ENCODE measurements at regions not wholly inside any gene's neighbourhood (a gene's known extent, or its start where the extent isn't known, plus 50 kb on each side); places are given as distances from the start of the nearest gene placed in this dataset.

- H3K4me3 Mint-ChIP-seq = no peak overlapping the region
These were observed 341.4 kb downstream of the BMP4 start for GRCh38 chr14:53615252-53615651.

More at GRCh38 chr14:53615252-53615651, 341.4 kb downstream of the BMP4 start:
- no peak overlapping the region for H2AFZ ChIP-seq (ENCODE audit: low read length)
- no peak overlapping the region for H4K5ac ChIP-seq (ENCODE audit: insufficient read length, low read depth, low read length)
- H3K14ac ChIP-seq (ENCODE audit: insufficient read depth, low read length) = no peak overlapping the region
- no peak overlapping the region for H3K27ac ChIP-seq (ENCODE audit: insufficient read length, low read depth, low read length)
- H3K18ac ChIP-seq (ENCODE audit: insufficient read length, low read depth, low read length) = no peak overlapping the region
- DNase-seq = no peak
- no peak overlapping the region for H2BK15ac ChIP-seq (ENCODE audit: low read depth, low read length)
- no peaks in the 10 kb centered on the region; the same call in 1 of the 2 replicates for H3K27me3 ChIP-seq (ENCODE audit: insufficient read depth, low read length)
- no peak overlapping the region for H3K56ac ChIP-seq (ENCODE audit: insufficient read length, low read depth, low read length)
- H3K9me3 ChIP-seq (ENCODE audit: control insufficient read depth, low read depth, low read length) = no peaks in the 10 kb centered on the region
- peaks cover 0 to 2% (median 0%) of the 10 kb centered on the region in 3 experiments; a peak in 2 of 7 replicates for H3K36me3 Mint-ChIP-seq (ENCODE audit: insufficient read depth in 1 of 3, low read depth in 3 of 3)
- no peak overlapping the region for H3K23ac ChIP-seq (ENCODE audit: insufficient read length, low read depth, low read length)
- H4K8ac ChIP-seq (replicated peaks; ENCODE audit: insufficient read length, low read depth, low read length) = no peak overlapping the region
- no peak overlapping the region for H3K9ac ChIP-seq (ENCODE audit: extremely low read depth, insufficient read length, low read length)
- no peak overlapping the region for H2BK20ac ChIP-seq (ENCODE audit: low read depth, low read length, poor library complexity, severe bottlenecking)
- no peak for TF ChIP-seq CTCF (conservative IDR thresholded peaks at IDR 0.05)
- H3K23me2 ChIP-seq (ENCODE audit: insufficient read length, low read depth, low read length, poor library complexity, severe bottlenecking) = no peaks in the 10 kb centered on the region
- H3K27me3 Mint-ChIP-seq (ENCODE audit: low read depth) = no peaks in the 10 kb centered on the region; the same call in 1 of the 2 replicates
- H3K9me3 Mint-ChIP-seq = peaks cover 2 to 3% of the 10 kb centered on the region in 2 experiments; a peak in 2 of 5 replicates
- H3K27ac Mint-ChIP-seq = no peak overlapping the region
- no peaks in the 10 kb centered on the region for H3K79me1 ChIP-seq (ENCODE audit: insufficient read depth, low read depth, low read length, poor library complexity, severe bottlenecking)
- H3K79me2 ChIP-seq (ENCODE audit: insufficient read depth, low read length) = no peaks in the 10 kb centered on the region
- WGBS (ENCODE audit: extremely low coverage, insufficient read length, low lambda C conversion rate) = no CpG with 5 or more reads among the region's 3 CpGs
- no peak overlapping the region for H2BK12ac ChIP-seq (ENCODE audit: insufficient read length, low read depth, low read length)
- no peak overlapping the region for H4K91ac ChIP-seq (ENCODE audit: insufficient read length, low read depth, low read length)
- H2BK120ac ChIP-seq (ENCODE audit: low read depth, low read length, poor library complexity, severe bottlenecking) = no peak overlapping the region
- H3K4me2 ChIP-seq (ENCODE audit: insufficient read depth, insufficient read length, low read length) = no peak overlapping the region
- no peak overlapping the region for H3K4ac ChIP-seq (ENCODE audit: low read depth, low read length)
- H3K4me1 Mint-ChIP-seq = peaks cover 7 to 10% of the 10 kb centered on the region in 2 experiments
- H2BK5ac ChIP-seq (ENCODE audit: insufficient read length, low read length) = no peak overlapping the region
- no peak overlapping the region for H3T11ph ChIP-seq (ENCODE audit: low read length)
- no peaks in the 10 kb centered on the region for H3K4me1 ChIP-seq (ENCODE audit: insufficient read depth, low read length)
- H4K20me1 ChIP-seq (ENCODE audit: control insufficient read depth, insufficient read depth, insufficient read length) = no peaks in the 10 kb centered on the region
- no peak overlapping the region for H2AK5ac ChIP-seq (ENCODE audit: insufficient read length, low read length)
